Activated CD4-positive, alpha-beta T cell treated with anti-CD3 and anti-CD28 coated beads, Interleukin-2, amount 50 U/mL, for 4 hours (primary cell): ENCODE measurements at regions not wholly inside any gene's neighbourhood (a gene's known extent, or its start where the extent isn't known, plus 50 kb on each side); places are given as distances from the start of the nearest gene placed in this dataset.
"Not testable (repeated sequence)": the region's sequence is repeated elsewhere in the genome, so short reads cannot be mapped to it uniquely, and the experiment has no call there.

Experiments used
- DNase-seq, 2 experiments: peaks; one replicate each; pipeline ENCODE4 v3.0.0-alpha.2; 2020

DNA sequence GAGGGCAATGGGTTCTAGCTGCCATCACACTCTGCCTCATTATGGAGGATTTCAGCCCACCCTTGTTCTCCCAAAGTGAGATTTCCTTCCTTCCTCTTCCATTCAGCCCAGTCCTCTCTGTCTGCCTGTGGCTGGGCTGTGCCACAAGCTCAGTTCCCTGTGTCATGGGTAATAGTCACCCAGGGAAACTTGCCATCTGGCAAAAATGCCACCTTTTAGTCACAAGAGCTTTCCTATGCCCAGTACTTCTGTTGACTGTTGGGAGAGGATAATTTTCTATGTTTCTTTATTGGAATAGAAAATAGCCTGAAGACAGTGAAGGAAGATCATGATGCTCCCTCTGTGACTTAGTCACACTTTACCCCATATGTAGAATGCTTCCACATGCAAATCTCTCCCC, 71.4 kb downstream of the TLR4 start:
- DNase-seq, result no peak

DNA sequence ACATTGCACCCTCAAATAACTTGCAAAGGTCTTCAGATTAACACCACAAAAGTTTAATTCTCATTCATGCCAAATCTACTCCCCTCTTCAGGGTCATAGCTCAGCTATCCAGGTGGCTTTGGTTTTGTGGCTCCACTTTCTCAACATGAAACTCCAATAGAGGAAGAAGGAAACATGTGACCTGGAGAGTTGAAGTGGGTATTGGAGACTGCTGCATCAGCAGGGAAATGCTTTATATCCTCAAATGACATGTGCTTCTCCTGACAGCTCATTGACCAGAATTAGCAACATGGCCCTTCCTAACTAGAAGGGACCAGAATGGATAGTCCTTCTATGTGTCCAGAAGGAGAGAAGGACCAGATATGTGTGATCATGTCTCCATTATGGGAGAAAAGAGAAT, 73.6 kb downstream of the TLR4 start:
- DNase-seq, result no peak

DNA sequence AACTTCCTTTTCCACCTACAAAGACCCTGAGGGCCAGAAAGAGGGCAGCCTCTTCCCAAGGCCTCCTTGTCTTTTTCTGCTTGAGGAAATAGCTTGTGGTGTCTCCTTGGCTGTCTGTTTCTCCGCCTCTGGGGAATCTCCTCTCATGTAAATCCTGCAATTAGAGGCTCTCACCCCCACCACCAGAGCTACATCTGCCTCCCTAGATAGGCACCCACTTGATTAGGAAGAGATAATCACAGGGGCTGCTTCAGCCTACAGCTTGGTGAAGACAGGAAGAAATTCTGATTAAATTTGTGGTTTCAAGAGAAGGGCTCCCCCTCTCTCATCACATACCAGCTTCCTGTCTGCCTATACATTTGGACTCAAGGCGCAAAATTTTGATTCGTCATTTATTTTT, 75.6 kb downstream of the TLR4 start:
- no peak for DNase-seq

DNA sequence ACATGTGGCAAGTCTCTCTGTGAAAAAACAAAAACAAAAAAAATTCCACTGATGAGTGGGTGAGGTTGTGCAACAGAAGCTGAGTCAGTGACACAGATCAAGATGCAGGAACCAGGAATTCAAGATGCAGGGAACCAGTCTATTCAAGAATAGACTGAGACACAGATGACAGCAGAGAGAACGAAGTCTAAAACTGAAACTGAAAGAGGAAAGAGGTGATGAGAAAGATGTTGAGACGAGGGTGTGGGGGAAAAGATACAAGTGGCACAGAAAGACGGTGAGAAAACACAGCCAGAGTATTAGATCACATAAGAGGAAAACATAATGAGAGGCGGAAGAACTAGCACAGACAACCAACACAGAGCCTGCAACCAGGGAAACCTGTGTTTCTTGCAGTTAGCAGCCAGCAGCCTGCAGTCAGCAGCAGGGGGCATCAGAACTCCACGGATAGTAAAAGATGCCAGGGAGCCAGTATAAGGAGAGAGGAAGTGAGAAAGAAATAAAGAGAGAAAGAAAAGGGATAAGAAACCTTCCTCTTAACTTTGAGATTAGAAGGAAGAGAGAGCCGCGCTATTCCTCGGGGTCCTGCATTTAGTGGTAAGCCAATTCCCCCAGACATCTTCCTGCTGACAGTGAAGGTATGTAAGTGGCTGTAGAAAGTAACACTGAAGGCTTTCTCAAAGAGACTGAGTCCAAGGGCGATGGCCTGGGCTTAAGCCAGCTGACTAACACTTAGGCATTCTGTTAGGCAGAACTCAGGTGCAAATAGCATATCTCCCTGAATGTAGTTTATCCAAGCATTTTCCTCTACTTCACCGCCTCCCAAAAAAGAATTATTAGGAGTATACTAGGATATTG, 79.0 kb downstream of the TLR4 start:
- DNase-seq, result peak; percentile 50 to 53

DNA sequence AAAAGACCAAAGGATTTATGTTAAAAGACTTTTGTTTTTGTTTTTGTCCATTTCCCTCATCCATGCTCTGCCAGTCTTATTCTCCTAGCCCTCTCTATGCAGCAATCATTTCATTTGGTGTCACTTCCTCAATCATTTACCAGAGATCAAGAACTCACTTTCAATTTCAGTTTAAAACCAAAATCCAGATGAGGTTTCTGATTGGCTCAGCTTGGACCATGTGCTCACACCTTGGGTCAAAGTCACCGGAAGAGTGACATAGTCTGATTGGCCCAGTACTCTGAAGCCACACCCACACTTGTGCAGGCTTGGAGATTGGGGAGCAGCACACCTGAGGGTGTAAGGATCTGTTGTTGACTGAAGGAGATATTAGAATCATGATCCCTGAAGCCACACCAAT, 79.6 kb downstream of the TLR4 start:
- DNase-seq, result no peak

DNA sequence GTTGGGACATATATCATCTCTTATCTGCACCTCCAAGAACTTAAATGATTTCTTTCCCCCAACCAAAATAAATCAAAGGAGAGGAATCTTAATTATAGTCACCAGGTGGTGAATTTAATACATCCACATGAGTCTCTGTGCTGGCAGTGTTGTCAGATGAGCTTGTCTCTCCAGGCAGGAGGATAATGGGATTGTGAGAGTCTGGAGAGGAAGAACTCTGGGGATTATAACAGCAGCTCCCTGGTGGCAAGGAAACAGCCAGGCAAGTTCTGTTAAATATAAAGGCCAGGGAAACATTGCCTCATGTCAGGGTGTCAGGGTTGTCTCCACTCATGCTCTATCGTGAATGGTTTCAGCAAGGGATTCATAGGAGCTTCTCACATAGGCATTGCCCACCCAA, 80.8 kb downstream of the TLR4 start:
- no peak for DNase-seq

DNA sequence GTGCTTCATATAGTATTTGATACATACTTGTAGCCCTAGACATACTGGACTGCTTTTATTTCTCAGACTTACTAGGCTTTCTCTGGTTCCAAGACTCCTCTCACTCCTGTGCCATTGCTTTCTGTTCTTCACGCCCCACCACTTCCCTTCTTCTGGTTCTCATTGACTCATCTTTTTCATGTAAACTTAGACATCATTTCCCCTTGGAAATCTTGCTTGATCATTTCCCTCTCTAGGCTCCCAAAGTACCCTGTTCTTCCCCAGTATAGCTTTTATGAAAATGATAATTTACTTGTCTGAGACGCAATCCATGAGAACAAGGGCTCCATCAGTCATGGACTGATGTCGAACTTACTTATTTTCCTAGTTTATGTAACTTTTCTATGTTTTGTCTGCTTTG, 83.5 kb downstream of the TLR4 start:
- DNase-seq, result no peak

DNA sequence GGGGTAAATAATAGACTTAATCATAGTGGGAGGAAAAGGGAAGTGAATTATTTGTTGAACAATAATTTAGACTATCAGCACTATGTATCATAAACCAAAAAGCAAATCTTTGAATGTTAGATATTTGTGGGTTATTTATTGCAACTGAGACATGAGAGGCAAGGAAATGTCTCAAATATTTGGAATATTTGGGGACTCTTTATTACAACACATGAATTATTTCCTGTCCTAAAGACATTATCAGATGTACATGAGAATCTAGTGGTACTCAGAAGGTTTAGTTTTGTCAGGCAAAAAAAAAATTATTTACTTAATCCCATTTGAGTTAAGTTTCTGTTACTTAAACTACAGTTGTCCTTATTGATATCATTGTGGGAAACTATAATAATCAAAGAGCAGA, 91.1 kb downstream of the TLR4 start:
- no peak for DNase-seq

DNA sequence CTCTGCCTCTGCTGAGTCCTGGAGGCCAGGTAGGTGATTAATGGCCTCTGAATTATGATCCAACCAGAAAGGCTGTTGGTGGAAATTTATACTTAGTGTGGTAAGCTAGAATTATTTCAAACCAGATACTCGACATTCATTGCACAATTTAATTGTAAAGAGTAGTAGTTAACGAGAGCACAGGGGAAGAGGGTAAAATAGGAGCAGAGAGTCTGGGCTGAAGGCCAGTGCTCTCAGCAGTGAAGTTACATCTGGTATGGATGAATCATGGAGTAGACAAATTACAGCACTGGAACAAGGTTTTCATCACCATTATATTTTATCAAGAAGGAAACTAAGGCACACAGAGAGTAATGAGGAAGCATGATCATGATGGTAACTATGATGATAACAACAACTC, 92.5 kb downstream of the TLR4 start:
- no peak for DNase-seq

DNA sequence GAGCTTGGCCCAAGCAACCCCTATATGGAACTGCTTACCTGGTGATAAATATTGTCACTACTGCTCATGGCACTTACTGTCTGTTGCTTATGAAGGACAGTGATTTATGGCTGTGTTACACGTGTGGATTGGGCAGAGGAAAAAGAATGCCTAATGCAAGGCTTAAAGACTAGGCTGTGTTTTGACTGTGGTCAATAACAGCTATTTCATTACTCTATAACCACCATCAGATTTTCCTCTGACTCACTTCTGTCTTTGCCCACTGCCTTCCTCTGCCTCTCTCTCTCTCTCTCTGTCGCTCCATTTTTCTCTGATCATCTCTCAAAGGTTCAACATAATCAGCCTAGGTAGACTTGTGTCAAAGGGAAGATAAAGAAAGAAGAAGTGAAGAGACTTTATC, 96.2 kb downstream of the TLR4 start:
- no peak for DNase-seq

DNA sequence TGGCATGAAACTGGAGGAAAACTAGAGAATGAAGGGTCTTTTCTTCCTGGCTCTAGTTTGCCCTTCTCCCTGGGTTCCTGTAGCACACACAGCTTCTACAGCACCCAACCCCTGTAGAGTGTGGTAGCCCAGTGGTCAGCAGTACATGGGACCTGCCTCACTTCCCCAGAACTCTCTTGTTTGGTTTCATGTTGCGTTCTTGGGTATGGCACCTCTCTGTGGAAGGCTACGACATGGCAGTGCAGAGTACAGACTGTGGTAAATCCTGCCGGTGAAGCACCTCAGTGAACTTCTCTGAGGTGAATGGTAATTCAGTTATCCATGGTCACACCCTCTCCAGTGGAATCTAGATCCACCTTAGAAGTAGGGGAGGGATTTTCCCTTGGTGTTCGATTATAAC, 105.5 kb downstream of the TLR4 start:
- no peak for DNase-seq

DNA sequence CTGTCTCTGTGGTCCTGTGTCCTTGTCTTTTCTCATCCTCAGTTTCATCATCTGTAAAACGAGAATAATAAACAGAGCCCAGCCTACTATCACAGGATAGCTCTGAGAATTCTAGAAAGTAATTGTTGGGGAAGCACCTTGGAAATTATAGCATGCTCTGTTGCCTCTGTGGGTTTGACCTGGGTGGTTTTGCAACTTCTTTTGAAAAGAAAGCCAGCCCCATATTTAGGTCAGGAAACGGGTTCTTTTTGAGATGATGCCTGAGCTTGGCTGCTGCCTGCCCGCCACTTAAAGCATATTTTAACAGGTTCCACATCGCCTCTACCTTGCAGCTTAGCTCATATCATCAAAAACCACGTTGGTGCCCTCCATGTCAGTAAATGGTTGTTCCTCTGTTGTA, 111.1 kb downstream of the TLR4 start:
- no peak for DNase-seq

DNA sequence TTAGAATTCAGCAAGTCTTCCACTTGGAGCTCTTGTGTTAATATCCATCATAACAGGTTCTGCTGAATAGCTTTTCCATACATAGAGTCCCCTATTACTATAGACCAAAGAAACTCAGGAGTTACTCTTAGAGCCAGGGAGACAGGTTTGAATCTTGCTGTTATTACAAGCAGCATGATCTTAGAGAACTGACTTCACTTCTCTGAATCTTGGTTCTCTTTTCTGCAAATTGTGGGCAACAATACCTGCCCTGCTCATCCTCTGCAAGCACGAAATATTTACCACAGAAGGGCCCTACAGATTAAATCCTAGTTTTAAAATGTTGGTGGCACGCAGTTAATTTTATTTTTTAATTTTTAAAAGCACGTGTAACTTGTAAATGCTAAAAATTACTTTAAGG, 111.7 kb downstream of the TLR4 start:
- no peak for DNase-seq

DNA sequence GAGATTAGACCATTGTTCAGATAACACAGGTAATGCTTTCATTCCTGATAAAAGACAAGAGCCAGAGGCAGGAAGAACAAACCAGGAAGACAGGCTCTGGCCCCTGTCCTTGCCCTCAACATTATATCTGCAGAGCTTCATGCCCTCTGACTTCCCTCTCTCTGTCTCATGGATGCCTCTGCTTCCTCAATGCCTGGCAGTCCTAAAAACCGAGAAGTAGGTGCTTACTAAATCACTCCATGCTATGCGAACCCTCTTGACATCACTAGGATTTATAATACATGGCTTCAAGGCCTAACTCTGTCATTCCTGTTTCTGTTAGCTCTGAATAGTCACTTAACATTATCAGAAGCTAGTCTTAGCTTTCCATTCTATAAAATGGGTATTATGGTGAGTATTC, 117.8 kb downstream of the TLR4 start:
- no peak for DNase-seq

DNA sequence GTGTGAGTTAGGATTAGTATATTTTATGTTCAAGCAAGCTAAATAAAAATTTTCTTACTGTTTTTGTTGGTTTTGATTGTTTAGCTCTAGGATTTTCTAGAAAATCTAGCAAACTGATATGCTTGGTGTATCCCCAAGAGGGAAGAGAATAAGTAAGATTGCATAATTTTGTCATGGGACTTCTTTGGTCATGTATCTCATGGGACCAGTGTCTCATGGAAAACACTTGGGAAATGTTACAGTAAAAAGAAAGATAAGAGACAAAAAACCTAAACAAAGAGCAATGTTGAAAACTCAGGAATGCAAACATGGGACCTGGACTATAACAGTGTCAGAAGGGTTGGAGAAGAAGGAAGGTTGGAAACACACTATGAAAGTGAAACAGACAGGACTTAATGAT, 119.4 kb downstream of the TLR4 start:
- no peak for DNase-seq

DNA sequence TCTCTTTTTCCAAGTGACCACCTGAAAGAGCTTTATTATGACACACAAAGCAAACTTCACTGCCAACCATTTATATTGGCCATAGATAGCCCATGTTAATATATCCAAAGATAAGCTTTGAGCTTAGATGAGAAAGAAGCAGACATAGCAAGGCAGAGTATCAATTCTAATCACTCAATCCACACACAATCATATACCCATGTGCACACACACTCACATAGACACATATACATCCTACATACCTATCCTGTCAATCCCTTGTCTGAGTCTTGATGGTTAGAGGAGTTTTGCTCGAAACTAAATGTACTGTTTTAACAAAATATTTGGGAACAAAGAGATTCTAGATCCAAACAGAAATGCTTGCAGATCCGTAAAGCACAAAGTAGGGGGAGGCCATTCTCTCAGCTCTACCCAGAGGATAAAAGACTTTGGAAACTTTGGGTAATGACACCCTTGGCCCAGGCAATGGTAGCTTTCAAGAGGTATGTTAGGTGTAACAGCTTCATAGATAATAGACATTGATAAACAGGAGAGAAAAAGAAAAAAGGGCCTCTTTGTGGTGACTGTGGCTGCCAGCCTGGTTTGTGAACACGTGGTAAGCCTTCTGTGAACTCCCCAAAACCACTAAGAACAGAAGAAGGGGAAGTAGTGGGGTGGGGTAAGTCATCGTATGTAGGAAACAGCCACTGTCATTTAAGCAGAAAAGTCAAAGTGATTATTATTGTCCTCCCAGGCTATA, 121.6 kb downstream of the TLR4 start:
- DNase-seq, result peak; percentile 14 to 24

DNA sequence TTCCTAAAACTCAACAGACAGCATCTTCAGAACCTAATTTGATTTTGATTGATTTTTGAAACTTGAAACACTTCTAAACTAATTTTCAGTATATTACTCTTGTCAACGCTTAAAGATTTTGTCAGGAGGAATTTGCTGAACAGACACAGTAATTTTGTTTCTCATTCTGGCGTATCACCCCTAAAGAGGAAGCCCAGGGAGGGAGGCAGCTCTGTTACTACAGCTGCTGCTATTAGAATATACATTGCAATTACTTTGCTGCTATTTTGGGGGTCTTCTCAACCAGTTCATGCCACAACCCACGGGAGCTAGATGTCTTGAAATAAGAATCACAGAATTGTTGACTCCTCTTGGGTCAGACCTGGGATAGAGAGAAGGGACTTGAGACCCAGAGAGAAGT, 122.6 kb downstream of the TLR4 start:
- DNase-seq, result no peak

DNA sequence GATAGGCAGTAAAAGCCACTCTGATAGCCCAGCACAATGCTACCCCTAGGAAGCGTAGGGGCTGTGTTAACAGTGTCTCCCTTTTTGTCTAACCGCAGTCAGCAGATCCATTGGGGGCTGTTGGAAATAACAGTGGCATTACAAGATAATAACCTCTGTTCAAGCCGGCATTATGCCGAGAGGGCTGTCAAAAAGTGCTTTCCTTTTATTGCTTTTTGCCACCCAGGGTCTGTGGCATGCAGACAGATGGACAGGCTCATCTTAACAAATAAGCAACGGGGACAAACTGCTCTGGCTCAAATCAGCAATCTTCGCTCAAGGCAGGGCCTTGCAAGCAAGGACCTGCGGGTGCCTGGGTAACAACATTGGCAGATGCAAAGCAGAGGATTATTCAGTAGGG, 123.3 kb downstream of the TLR4 start:
- DNase-seq, result no peak

DNA sequence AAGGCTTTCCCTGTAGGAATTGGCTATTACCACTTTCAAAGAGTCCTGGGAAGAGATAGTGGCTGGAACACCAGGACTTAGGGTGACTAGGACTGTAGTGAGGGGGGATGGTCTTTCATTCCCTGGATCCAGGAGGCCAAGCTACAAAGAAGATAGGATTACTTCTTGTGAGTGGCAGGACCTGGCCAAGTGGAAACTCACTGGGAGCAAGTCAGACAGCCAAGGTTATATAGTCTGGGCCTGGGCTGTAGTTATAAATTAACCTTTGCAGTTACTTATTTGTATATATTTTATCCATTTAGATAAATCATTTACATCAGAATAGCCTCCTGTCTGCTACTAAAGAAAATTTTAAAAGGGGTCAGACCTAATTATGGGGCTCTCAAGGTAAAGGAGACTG, 124.3 kb downstream of the TLR4 start:
- DNase-seq, result no peak

DNA sequence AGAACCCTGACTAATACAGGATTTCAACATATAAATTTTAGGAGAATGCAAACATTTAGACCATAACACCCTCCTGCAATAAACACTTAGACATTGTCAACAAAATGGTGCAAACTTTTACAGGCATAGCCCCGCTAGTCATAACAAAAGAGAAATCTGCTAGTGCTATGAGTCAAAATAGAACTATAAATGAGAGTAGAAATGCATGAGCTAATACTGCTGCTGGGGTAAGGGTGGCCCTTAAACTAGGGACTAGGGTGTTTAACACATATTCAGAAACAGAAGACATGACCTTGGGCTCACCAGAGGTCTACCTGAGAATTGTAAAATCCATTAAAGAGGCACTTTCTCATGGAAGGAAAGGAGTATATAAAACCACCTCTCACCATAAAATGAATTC, 131.6 kb downstream of the TLR4 start:
- no peak for DNase-seq

DNA sequence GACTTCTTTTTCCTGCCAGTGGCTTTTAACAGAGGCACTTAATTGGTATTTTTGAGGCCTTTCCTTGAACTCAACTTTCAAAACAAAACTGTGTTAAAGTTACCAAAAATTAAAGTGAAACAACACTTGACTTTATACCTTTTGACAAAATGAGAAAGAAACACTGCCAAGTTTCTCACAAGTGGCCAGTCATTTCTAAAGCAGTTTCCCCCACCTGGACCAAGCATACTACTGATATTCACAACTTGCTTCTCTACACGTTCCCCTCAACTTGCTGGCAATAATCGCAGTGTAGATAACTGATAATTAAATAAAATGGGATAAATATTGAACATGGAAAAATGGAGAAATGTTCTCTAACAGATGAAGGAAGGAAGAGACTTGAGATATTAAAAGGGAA, 135.7 kb downstream of the TLR4 start:
- no peak for DNase-seq

DNA sequence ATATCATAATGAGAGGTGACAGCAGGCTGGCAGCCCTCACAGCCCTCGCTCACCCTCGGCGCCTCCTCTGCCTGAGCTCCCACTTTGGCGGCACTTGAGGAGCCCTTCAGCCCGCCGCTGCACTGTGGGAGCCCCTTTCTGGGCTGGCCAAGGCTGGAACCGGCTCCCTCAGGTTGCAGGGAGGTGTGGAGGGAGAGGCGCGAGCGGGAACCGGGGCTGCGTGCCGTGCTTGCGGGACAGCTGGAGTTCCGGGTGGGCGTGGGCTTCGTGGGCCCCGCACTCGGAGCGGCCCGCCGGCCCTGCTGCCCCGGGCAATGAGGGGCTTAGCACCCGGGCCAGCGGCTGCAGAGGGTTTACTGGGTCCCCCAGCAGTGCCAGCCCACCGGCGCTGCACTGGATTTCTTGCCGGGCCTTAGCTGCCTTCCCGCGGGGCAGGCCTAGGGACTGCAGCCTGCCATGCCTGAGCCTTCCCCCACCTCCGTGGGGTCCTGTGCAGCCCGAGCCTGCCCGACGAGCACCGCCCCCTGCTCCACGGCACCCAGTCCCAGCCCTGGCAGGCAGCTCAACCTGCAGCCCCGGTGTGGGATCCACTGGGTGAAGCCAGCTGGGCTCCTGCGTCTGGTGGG, 147.7 kb downstream of the TLR4 start:
- not testable (repeated sequence) for DNase-seq

DNA sequence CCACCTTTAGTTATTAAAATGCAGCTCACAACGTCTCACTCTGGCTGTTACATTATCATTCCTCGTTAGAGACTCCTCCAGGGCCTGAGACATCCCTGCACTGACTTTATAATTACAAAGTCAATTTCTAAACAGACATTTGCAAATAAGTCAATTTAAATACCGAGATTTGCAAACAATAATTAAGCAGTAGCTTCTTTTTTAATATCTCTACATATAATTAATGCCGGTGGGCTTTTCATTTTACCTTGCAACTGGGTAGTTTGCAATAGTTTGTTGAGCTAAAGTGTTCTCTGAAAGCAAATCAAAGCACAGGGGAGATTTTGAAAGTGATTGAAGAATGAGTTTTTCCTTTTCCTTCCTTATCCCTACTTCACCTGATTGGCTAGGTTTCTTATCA, 154.4 kb downstream of the TLR4 start:
- DNase-seq, result no peak

DNA sequence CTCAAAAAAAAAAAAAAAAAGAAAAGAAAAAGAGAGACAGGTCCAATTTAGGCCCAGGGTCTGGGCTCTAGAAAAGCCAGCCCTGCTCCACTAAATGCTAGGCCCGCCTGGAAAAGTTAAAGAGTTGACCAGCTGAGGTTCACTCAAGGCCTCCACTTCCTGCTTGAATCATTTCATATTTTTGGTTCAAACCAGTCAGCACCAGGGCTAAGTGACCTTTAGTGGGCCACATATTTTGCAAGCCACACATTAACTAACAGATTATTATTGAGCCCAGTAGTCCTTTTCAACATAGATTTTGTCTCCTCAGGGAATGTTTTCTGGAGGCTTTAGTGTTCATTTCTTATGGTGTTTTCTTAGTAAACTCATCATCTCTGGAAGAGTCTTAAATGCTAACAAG, 156.6 kb downstream of the TLR4 start:
- DNase-seq, result no peak
